ENCODE measurements at regions not wholly inside any gene's neighbourhood (a gene's known extent, or its start where the extent isn't known, plus 50 kb on each side); places are given as distances from the start of the nearest gene placed in this dataset.

- H3K4me3 ChIP-seq (ENCODE audit: low read depth, low read length), result no peak overlapping the region
- TF ChIP-seq, protein P1, sequence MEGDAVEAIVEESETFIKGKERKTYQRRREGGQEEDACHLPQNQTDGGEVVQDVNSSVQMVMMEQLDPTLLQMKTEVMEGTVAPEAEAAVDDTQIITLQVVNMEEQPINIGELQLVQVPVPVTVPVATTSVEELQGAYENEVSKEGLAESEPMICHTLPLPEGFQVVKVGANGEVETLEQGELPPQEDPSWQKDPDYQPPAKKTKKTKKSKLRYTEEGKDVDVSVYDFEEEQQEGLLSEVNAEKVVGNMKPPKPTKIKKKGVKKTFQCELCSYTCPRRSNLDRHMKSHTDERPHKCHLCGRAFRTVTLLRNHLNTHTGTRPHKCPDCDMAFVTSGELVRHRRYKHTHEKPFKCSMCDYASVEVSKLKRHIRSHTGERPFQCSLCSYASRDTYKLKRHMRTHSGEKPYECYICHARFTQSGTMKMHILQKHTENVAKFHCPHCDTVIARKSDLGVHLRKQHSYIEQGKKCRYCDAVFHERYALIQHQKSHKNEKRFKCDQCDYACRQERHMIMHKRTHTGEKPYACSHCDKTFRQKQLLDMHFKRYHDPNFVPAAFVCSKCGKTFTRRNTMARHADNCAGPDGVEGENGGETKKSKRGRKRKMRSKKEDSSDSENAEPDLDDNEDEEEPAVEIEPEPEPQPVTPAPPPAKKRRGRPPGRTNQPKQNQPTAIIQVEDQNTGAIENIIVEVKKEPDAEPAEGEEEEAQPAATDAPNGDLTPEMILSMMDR (IDR thresholded peaks at IDR 0.05; ENCODE audit: borderline replicate concordance, insufficient read depth, low read depth, low read length), result no peak
Measured at GRCh38 chr1:182261655-182262054, 129.9 kb downstream of the GLUL start.

DNA sequence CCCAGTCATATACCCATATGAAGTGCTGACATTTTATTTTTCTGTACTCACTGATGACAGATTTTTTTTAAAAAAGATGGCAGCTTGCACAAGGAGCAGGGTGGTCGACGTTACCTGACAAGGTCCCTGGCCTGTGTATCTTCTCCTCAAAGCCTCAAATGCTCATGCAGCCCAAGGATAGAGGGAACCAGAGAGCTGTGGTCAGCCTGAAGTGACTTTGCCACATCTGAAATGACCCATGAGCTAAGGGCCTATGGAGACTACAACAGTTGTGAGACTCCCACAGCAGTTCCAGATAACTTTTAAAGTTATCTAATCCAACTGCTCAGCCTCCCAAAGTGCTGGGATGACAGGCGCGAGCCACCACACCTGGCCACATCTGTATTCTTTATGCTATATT lies 131.1 kb downstream of the GLUL start:
- TF ChIP-seq, protein P1 (IDR thresholded peaks at IDR 0.05; ENCODE audit: borderline replicate concordance, insufficient read depth, low read depth, low read length), result no peak
- H3K4me3 ChIP-seq (ENCODE audit: low read depth, low read length), result no peak overlapping the region

- H3K4me3 ChIP-seq (ENCODE audit: low read depth, low read length), result no peak overlapping the region
- TF ChIP-seq, protein P1 (IDR thresholded peaks at IDR 0.05; ENCODE audit: borderline replicate concordance, insufficient read depth, low read depth, low read length), result no peak
Measured at GRCh38 chr1:182259968-182260367, 131.6 kb downstream of the GLUL start.

GRCh38 chr1:182259229-182259872 lies 132.2 kb downstream of the GLUL start:
- no peak overlapping the region for H3K4me3 ChIP-seq (ENCODE audit: low read depth, low read length)
- TF ChIP-seq, protein P1 (IDR thresholded peaks at IDR 0.05; ENCODE audit: borderline replicate concordance, insufficient read depth, low read depth, low read length), result no peak

- TF ChIP-seq, protein P1 (IDR thresholded peaks at IDR 0.05; ENCODE audit: borderline replicate concordance, insufficient read depth, low read depth, low read length), result no peak
Measured at GRCh38 chr1:182257369-182258063, 134.1 kb downstream of the GLUL start.

DNA sequence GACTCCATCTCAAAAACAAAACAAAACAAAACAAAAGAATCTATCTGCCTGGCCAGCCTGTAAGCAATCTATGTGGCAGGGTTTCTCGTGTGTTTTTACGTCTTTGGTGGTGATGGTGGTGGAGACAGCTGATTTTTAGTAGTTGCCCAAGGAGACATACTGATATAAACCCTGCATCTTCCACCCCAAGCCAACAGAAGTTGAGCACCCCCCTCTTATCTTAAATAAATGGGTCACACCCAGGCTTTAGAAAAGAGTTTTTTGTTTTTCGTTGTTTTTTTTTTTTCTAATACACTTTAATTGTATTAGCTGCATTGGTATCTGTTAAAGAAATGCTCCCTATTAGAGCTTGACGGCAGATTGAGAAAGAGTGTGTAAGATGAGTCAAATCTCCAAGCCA lies 134.7 kb downstream of the GLUL start:
- H3K4me3 ChIP-seq (ENCODE audit: low read depth, low read length), result no peak overlapping the region
- TF ChIP-seq, protein P1 (IDR thresholded peaks at IDR 0.05; ENCODE audit: borderline replicate concordance, insufficient read depth, low read depth, low read length), result no peak

More at GRCh38 chr1:182257369-182258063, 134.1 kb downstream of the GLUL start:
- H3K4me3 ChIP-seq (ENCODE audit: low read depth, low read length), result no peak overlapping the region

- no peak overlapping the region for H3K4me3 ChIP-seq (ENCODE audit: low read depth, low read length)
- TF ChIP-seq, protein P1 (IDR thresholded peaks at IDR 0.05; ENCODE audit: borderline replicate concordance, insufficient read depth, low read depth, low read length), result no peak
Measured at GRCh38 chr1:182255494-182255893, 136.1 kb downstream of the GLUL start.

Measured in GM12875 (cell line).